Activated B cell treated with CpG ODN at 0.5 μM for 24 hours (primary cell): ENCODE measurements at regions not wholly inside any gene's neighbourhood (a gene's known extent, or its start where the extent isn't known, plus 50 kb on each side); places are given as distances from the start of the nearest gene placed in this dataset.

Experiments used
- ATAC-seq: fragments of 200-7000 bp; cut with Tn5 transposase; one replicate; pipeline ENCODE4 v1.10.0; 2021; ENCODE audit warnings: low read depth, mild to moderate bottlenecking, moderate library complexity
- CTCF ChIA-PET: fragments of 350-600 bp; sonication (Branson Sonifier 250); formaldehyde crosslinking; loops from one replicate; lab custom pipeline; 2021; ENCODE audit warnings: antibody characterized with exemption; lab: Charles Lee
- POLR2A ChIA-PET: fragments of 350-600 bp; sonication (Branson Sonifier 250); formaldehyde crosslinking; loops from one replicate; lab custom pipeline; 2021; ENCODE audit warnings: antibody characterized with exemption; lab: Charles Lee
- DNase-seq: peaks from one replicate; pipeline ENCODE4 v3.0.0; 2022
- H3K27ac Mint-ChIP-seq: one replicate; pipeline ENCODE4 v1.8.0; 2020; ENCODE audit warnings: mixed read lengths
- H3K27me3 Mint-ChIP-seq: one replicate; pipeline ENCODE4 v1.8.0; 2021; ENCODE audit warnings: mixed read lengths
- H3K36me3 Mint-ChIP-seq: one replicate; pipeline ENCODE4 v1.8.0; 2021; ENCODE audit warnings: low read depth, mixed read lengths
- H3K4me1 Mint-ChIP-seq: one replicate; pipeline ENCODE4 v1.8.0; 2021; ENCODE audit warnings: mixed read lengths
- H3K4me3 Mint-ChIP-seq: one replicate; pipeline ENCODE4 v1.8.0; 2020; ENCODE audit warnings: mild to moderate bottlenecking, mixed read lengths
- H3K9me3 Mint-ChIP-seq: one replicate; pipeline ENCODE4 v1.8.0; 2020; ENCODE audit warnings: mixed read lengths
- CTCF ChIP-seq: fragments of 200-600 bp; IDR thresholded peaks from one replicate; pipeline ENCODE4 v1.8.0; 2022; ENCODE audit warnings: antibody characterized with exemption, mild to moderate bottlenecking
- intact Hi-C: fragments of 100-400 bp; cut with micrococcal nuclease; formaldehyde crosslinking; loops from one replicate; pipeline ENCODE4 v1.15.1; 2024

GRCh38 chr15:55003965-55004873 lies 192.5 kb downstream of the RSL24D1 start:
- Mint-ChIP-seq H3K36me3 (no peaks in the 10 kb centered on the region), H3K27ac (no peak overlapping the region), H3K4me3 (no peak overlapping the region), H3K4me1 (no peaks in the 10 kb centered on the region), H3K9me3 (no peaks in the 10 kb centered on the region), H3K27me3 (no peaks in the 10 kb centered on the region)
- TF ChIP-seq CTCF, result no peak
- DNase-seq (no peak), ATAC-seq (no peak)
- POLR2A ChIA-PET, result no interaction called here
- intact Hi-C loops, result no loop called here
- CTCF ChIA-PET, result no interaction called here

GRCh38 chr15:54998661-54999060 lies 198.1 kb downstream of the RSL24D1 start:
- H3K36me3 Mint-ChIP-seq, result no peaks in the 10 kb centered on the region
- no peak for TF ChIP-seq CTCF
- no peaks in the 10 kb centered on the region for H3K4me1 Mint-ChIP-seq
- H3K4me3 Mint-ChIP-seq, result no peak overlapping the region
- POLR2A ChIA-PET, result no interaction called here
- no peaks in the 10 kb centered on the region for H3K27me3 Mint-ChIP-seq
- ATAC-seq, result no peak
- DNase-seq, result no peak
- H3K9me3 Mint-ChIP-seq, result peaks cover 6% of the 10 kb centered on the region
- H3K27ac Mint-ChIP-seq, result no peak overlapping the region
- CTCF ChIA-PET, result no interaction called here
- intact Hi-C loops, result no loop called here

- DNase-seq, result no peak
- Mint-ChIP-seq H3K27me3 (no peaks in the 10 kb centered on the region), H3K27ac (no peak overlapping the region), H3K4me1 (no peaks in the 10 kb centered on the region), H3K9me3 (peaks cover 10% of the 10 kb centered on the region), H3K36me3 (no peaks in the 10 kb centered on the region), H3K4me3 (no peak overlapping the region)
- intact Hi-C loops, result no loop called here
- no peak for TF ChIP-seq CTCF
- no peak for ATAC-seq
- POLR2A ChIA-PET, result no interaction called here
- CTCF ChIA-PET, result no interaction called here
Observed at GRCh38 chr15:54990793-54991192, 205.9 kb downstream of the RSL24D1 start.

DNA sequence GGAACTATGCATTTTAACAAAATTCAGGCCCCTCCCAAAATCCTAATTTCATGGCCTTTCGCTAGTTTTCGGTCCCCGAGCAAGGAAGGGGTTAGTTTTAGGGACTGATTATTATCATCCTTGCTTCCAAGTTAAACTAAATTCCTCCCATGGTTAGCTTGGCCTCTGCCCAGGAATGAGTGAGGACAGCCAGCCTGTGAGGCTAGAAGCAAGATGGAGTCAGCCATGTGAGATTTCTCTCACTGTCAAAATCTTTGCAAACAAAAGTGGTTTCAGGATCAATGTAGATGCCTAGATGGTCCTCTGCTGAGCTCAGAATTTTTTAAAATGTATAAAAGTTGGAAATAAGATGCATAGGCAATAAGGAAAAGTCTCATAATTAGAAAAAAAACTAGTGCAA lies 208.9 kb downstream of the RSL24D1 start:
- intact Hi-C loops, result no loop called here

More for the DNA sequence above, 208.9 kb downstream of the RSL24D1 start:
- ChIA-PET CTCF (no interaction called here), POLR2A (no interaction called here)
- Mint-ChIP-seq H3K9me3 (no peaks in the 10 kb centered on the region), H3K4me3 (no peak overlapping the region), H3K27ac (no peak overlapping the region), H3K27me3 (no peaks in the 10 kb centered on the region), H3K36me3 (no peaks in the 10 kb centered on the region), H3K4me1 (no peaks in the 10 kb centered on the region)
- ATAC-seq (no peak), DNase-seq (no peak)
- no peak for TF ChIP-seq CTCF
